ENCODE measurements at regions not wholly inside any gene's neighbourhood (a gene's known extent, or its start where the extent isn't known, plus 50 kb on each side); places are given as distances from the start of the nearest gene placed in this dataset.

- Mint-ChIP-seq H3K27me3 (ENCODE audit: low read depth) (no peaks in the 10 kb centered on the region), H3K36me3 (ENCODE audit: low read depth) (no peaks in the 10 kb centered on the region), H3K27ac (no peak overlapping the region), H3K4me3 (no peak overlapping the region), H3K9me3 (no peaks in the 10 kb centered on the region), H3K4me1 (no peaks in the 10 kb centered on the region)
- TF ChIP-seq, protein P1, sequence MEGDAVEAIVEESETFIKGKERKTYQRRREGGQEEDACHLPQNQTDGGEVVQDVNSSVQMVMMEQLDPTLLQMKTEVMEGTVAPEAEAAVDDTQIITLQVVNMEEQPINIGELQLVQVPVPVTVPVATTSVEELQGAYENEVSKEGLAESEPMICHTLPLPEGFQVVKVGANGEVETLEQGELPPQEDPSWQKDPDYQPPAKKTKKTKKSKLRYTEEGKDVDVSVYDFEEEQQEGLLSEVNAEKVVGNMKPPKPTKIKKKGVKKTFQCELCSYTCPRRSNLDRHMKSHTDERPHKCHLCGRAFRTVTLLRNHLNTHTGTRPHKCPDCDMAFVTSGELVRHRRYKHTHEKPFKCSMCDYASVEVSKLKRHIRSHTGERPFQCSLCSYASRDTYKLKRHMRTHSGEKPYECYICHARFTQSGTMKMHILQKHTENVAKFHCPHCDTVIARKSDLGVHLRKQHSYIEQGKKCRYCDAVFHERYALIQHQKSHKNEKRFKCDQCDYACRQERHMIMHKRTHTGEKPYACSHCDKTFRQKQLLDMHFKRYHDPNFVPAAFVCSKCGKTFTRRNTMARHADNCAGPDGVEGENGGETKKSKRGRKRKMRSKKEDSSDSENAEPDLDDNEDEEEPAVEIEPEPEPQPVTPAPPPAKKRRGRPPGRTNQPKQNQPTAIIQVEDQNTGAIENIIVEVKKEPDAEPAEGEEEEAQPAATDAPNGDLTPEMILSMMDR (IDR thresholded peaks at IDR 0.05; ENCODE audit: unreplicated experiment in 3 of 3) = no peak
Observed at GRCh38 chr3:128515-129172, 67.9 kb upstream of the CHL1 start.

DNA sequence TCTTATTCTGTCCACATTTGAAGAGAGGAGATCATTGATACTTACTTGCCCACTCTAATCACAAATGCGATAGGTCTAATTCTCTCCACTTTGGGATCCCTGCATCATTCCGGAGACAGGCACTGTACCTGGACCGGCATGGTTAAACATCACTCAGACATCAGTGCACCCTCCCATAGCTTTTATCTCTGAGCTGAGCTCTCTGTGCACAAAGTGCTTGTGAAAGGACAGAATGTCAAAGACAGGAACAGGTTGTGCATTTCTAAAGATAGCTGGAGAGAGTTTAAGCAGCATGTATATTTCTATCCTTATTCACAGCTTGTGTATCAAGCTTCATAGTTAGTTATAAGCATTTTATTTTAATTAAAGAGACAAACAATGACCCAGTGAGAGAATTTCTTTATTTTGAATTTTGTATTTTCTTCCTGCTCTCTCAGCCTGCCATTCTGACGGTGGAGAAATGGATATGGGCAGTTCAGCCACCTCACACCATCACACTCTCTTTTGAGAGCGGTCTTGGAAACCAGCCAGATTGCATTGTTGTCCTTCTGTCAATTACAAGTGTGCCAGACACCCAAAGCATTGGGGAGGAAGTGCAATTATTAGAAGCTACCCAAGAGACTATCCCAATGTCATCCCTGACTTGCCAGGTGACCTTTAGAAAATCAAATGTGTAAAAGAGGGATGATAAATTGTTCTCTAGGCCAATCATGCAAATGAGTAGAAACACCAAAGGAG, 65.2 kb upstream of the CHL1 start:
- Mint-ChIP-seq H3K4me3 (no peak overlapping the region), H3K27me3 (ENCODE audit: low read depth) (no peaks in the 10 kb centered on the region), H3K36me3 (ENCODE audit: low read depth) (no peaks in the 10 kb centered on the region), H3K4me1 (no peaks in the 10 kb centered on the region), H3K9me3 (no peaks in the 10 kb centered on the region), H3K27ac (no peak overlapping the region)
- TF ChIP-seq, protein P1 (IDR thresholded peaks at IDR 0.05; ENCODE audit: unreplicated experiment in 3 of 3) = no peak

GRCh38 chr3:132378-132777, 64.2 kb upstream of the CHL1 start:
- Mint-ChIP-seq H3K4me3 (no peak overlapping the region), H3K27me3 (ENCODE audit: low read depth) (no peaks in the 10 kb centered on the region), H3K27ac (no peak overlapping the region), H3K4me1 (no peaks in the 10 kb centered on the region), H3K36me3 (ENCODE audit: low read depth) (no peaks in the 10 kb centered on the region), H3K9me3 (no peaks in the 10 kb centered on the region)
- TF ChIP-seq, protein P1 (IDR thresholded peaks at IDR 0.05; ENCODE audit: unreplicated experiment in 3 of 3) = no peak

GRCh38 chr3:132904-133303, 63.7 kb upstream of the CHL1 start:
- H3K27ac Mint-ChIP-seq = no peak overlapping the region
- H3K4me3 Mint-ChIP-seq = no peak overlapping the region
- no peaks in the 10 kb centered on the region for H3K4me1 Mint-ChIP-seq
- H3K36me3 Mint-ChIP-seq (ENCODE audit: low read depth) = no peaks in the 10 kb centered on the region
- H3K9me3 Mint-ChIP-seq = no peaks in the 10 kb centered on the region
- H3K27me3 Mint-ChIP-seq (ENCODE audit: low read depth) = no peaks in the 10 kb centered on the region
- TF ChIP-seq, protein P1 (IDR thresholded peaks at IDR 0.05; ENCODE audit: unreplicated experiment in 3 of 3) = no peak

DNA sequence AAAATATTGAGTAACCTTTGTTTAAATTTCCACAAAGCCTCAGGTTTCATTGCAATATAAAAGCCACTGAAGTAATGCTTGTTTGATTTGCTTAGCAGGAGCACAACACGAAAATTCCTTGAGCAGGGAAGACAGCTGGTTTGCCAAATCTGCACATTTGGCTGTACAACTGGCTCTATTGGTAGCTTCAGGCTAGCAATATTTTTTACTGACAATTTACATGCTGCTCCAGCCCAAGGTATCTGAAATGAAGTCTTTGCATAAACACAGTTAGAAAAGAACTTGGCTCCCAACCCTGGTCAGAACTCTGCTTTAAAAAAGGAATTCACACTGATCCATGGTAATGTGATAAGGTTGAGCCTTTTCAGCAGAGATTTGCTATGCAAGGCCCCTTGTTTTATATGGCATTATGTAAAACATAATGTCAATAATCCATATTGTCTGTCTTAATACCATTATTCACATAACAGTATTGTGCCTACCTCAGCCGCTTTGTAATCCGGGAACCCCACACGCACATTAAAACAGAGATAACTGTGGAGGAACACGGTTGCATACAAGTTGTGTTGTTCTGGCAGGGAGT, 55.7 kb upstream of the CHL1 start:
- Mint-ChIP-seq H3K27ac (no peak overlapping the region), H3K4me3 (no peak overlapping the region), H3K4me1 (no peaks in the 10 kb centered on the region), H3K36me3 (ENCODE audit: low read depth) (no peaks in the 10 kb centered on the region), H3K27me3 (ENCODE audit: low read depth) (no peaks in the 10 kb centered on the region), H3K9me3 (no peaks in the 10 kb centered on the region)
- TF ChIP-seq, protein P1 (IDR thresholded peaks at IDR 0.05; ENCODE audit: unreplicated experiment in 3 of 3) = no peak

Measured in nephron (organoid).